Activated T-cell treated with anti-CD3 and anti-CD28 coated beads, Interleukin-2, amount 50 U/mL, for 24 hours (primary cell): ENCODE measurements at regions not wholly inside any gene's neighbourhood (a gene's known extent, or its start where the extent isn't known, plus 50 kb on each side); places are given as distances from the start of the nearest gene placed in this dataset.

Experiments
- DNase-seq: peaks from one replicate; pipeline ENCODE4 v3.0.0-alpha.2; 2020
- H3K27ac Mint-ChIP-seq: 2 replicates; pipeline ENCODE4 v1.8.0; 2020; ENCODE audit warnings: mild to moderate bottlenecking, mixed read lengths
- H3K27me3 Mint-ChIP-seq: 2 replicates; pipeline ENCODE4 v1.8.0; 2020; ENCODE audit warnings: mixed read lengths
- H3K36me3 Mint-ChIP-seq: 2 replicates; pipeline ENCODE4 v1.8.0; 2020; ENCODE audit warnings: low read depth, mixed read lengths
- H3K4me1 Mint-ChIP-seq: 2 replicates; pipeline ENCODE4 v1.8.0; 2020; ENCODE audit warnings: low read depth, mixed read lengths
- H3K4me3 Mint-ChIP-seq: 2 replicates; pipeline ENCODE4 v1.8.0; 2020; ENCODE audit warnings: mild to moderate bottlenecking, moderate library complexity, mixed read lengths
- H3K9me3 Mint-ChIP-seq: 2 replicates; pipeline ENCODE4 v1.8.0; 2020; ENCODE audit warnings: mixed read lengths

- H3K9me3 Mint-ChIP-seq, result no peaks in the 10 kb centered on the region
- no peak overlapping the region for H3K27ac Mint-ChIP-seq
- peaks cover 3% of the 10 kb centered on the region for H3K27me3 Mint-ChIP-seq
- no peak for DNase-seq
- H3K36me3 Mint-ChIP-seq, result no peaks in the 10 kb centered on the region
- no peaks in the 10 kb centered on the region for H3K4me1 Mint-ChIP-seq
- H3K4me3 Mint-ChIP-seq, result no peak overlapping the region
Observed at GRCh38 chr6:21348146-21348503, 245.4 kb upstream of the SOX4 start.

GRCh38 chr6:21348504-21349195 lies 244.9 kb upstream of the SOX4 start:
- Mint-ChIP-seq H3K4me1 (no peaks in the 10 kb centered on the region), H3K9me3 (no peaks in the 10 kb centered on the region), H3K27me3 (peaks cover 3% of the 10 kb centered on the region), H3K4me3 (no peak overlapping the region), H3K36me3 (no peaks in the 10 kb centered on the region), H3K27ac (no peak overlapping the region)
- no peak for DNase-seq

GRCh38 chr6:21349834-21350233 lies 243.7 kb upstream of the SOX4 start:
- no peak overlapping the region for H3K27ac Mint-ChIP-seq
- no peaks in the 10 kb centered on the region for H3K9me3 Mint-ChIP-seq
- H3K4me3 Mint-ChIP-seq, result no peak overlapping the region
- H3K36me3 Mint-ChIP-seq, result no peaks in the 10 kb centered on the region
- DNase-seq, result no peak
- H3K4me1 Mint-ChIP-seq, result no peaks in the 10 kb centered on the region
- H3K27me3 Mint-ChIP-seq, result peaks cover 3% of the 10 kb centered on the region

- no peaks in the 10 kb centered on the region for H3K9me3 Mint-ChIP-seq
- no peak overlapping the region for H3K27ac Mint-ChIP-seq
- no peaks in the 10 kb centered on the region for H3K36me3 Mint-ChIP-seq
- no peaks in the 10 kb centered on the region for H3K27me3 Mint-ChIP-seq
- no peaks in the 10 kb centered on the region for H3K4me1 Mint-ChIP-seq
- no peak for DNase-seq
- H3K4me3 Mint-ChIP-seq, result no peak overlapping the region
Observed at GRCh38 chr6:21350926-21351325, 242.6 kb upstream of the SOX4 start.

GRCh38 chr6:21352131-21352530 lies 241.4 kb upstream of the SOX4 start:
- no peak for DNase-seq
- H3K36me3 Mint-ChIP-seq, result no peaks in the 10 kb centered on the region
- H3K27ac Mint-ChIP-seq, result no peak overlapping the region
- no peak overlapping the region for H3K4me3 Mint-ChIP-seq
- no peaks in the 10 kb centered on the region for H3K4me1 Mint-ChIP-seq
- no peaks in the 10 kb centered on the region for H3K27me3 Mint-ChIP-seq
- no peaks in the 10 kb centered on the region for H3K9me3 Mint-ChIP-seq

- no peaks in the 10 kb centered on the region for H3K9me3 Mint-ChIP-seq
- no peak for DNase-seq
- no peaks in the 10 kb centered on the region for H3K36me3 Mint-ChIP-seq
- H3K27me3 Mint-ChIP-seq, result no peaks in the 10 kb centered on the region
- H3K4me1 Mint-ChIP-seq, result no peaks in the 10 kb centered on the region
- H3K4me3 Mint-ChIP-seq, result no peak overlapping the region
- no peak overlapping the region for H3K27ac Mint-ChIP-seq
Observed at GRCh38 chr6:21354805-21355238, 238.7 kb upstream of the SOX4 start.

DNA sequence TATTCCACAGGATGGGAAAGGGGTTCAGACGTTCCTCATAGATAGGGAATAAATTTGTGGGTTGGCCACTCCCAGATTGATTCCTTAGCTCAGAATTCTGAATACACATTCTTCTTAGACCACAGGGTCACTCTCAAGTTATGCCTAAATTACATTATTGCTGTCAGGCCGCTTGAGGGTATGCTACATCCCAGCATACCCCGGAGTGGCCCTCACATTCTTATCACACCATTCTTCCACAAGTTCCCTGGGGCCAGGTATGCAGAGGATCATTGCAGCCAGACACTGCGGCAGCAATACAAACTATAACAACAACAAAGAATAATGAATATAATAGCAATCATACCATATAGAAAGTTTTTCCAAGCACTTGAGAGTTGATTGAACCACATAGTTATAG lies 237.9 kb upstream of the SOX4 start:
- Mint-ChIP-seq H3K27me3 (no peaks in the 10 kb centered on the region), H3K27ac (no peak overlapping the region), H3K36me3 (no peaks in the 10 kb centered on the region), H3K4me1 (no peaks in the 10 kb centered on the region), H3K9me3 (no peaks in the 10 kb centered on the region), H3K4me3 (no peak overlapping the region)
- DNase-seq, result no peak

DNA sequence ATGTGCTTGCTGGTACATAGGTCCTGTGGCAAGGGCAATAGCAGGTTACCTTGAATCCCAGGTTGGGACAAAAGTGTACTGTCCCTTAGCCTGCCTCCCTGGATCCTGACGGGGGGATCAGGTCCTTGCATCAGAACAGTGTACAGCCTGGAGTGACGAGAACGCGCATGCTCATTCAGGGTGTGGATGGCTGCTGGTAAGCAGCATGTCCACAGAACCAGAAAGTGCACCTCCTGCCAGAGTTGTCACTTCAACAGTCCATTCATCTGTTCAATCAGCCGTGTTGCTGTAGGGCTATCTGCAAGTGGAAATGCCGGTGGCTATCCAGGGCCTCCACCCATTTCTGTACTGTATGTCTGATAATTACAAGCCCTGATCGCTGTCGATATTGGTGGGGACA lies 236.3 kb upstream of the SOX4 start:
- no peaks in the 10 kb centered on the region for H3K27me3 Mint-ChIP-seq
- H3K9me3 Mint-ChIP-seq, result no peaks in the 10 kb centered on the region
- DNase-seq, result no peak
- H3K36me3 Mint-ChIP-seq, result no peaks in the 10 kb centered on the region
- no peak overlapping the region for H3K4me3 Mint-ChIP-seq
- no peak overlapping the region for H3K27ac Mint-ChIP-seq
- H3K4me1 Mint-ChIP-seq, result no peaks in the 10 kb centered on the region

- no peak for DNase-seq
- H3K4me1 Mint-ChIP-seq, result no peaks in the 10 kb centered on the region
- H3K27ac Mint-ChIP-seq, result no peak overlapping the region
- no peaks in the 10 kb centered on the region for H3K36me3 Mint-ChIP-seq
- no peak overlapping the region for H3K4me3 Mint-ChIP-seq
- no peaks in the 10 kb centered on the region for H3K9me3 Mint-ChIP-seq
- no peaks in the 10 kb centered on the region for H3K27me3 Mint-ChIP-seq
Observed at GRCh38 chr6:21359926-21360325, 233.6 kb upstream of the SOX4 start.

DNA sequence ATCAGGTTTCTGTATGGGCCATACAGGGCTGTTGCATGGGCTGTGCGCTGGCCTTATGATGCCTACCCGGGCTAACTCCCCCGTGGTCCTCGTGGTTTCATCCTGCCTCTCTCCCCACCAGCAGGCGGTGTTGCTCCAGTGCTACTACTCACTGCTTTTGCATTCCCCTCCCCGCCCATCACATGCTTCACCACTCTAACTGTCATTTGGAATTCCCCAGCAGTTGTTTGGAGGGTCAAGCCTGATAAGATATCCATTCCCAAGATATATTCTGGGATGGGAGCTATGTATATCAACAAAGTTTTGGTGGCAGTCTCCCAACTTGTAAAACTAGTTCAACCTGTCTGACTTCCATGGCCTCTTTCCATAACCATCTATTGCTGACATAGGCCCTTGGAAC lies 233.2 kb upstream of the SOX4 start:
- no peaks in the 10 kb centered on the region for H3K27me3 Mint-ChIP-seq
- no peak overlapping the region for H3K4me3 Mint-ChIP-seq
- no peak for DNase-seq
- H3K27ac Mint-ChIP-seq, result no peak overlapping the region
- no peaks in the 10 kb centered on the region for H3K36me3 Mint-ChIP-seq
- no peaks in the 10 kb centered on the region for H3K9me3 Mint-ChIP-seq
- H3K4me1 Mint-ChIP-seq, result no peaks in the 10 kb centered on the region

DNA sequence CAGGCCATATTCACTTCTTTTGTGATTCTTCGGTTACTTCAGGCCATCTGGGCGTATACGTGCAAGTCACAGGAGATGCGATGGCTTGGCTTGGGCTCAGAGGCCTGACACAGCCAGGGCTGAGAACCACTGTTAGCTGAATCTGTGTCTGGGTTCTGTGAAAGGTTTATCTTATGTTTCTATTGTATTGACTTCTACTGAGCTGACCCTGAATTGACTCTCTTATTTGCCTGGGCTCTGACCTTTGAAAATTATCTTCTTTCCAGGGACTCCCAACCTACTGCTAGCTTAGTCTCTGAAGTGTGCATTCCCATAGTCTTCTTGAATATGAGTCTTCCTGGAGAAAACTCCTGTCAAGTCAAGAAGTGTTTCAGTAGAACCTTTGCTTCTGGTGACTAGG lies 226.4 kb upstream of the SOX4 start:
- no peak for DNase-seq
- Mint-ChIP-seq H3K36me3 (no peaks in the 10 kb centered on the region), H3K27me3 (peaks cover 5% of the 10 kb centered on the region), H3K4me1 (no peaks in the 10 kb centered on the region), H3K27ac (no peak overlapping the region), H3K4me3 (no peak overlapping the region), H3K9me3 (no peaks in the 10 kb centered on the region)

GRCh38 chr6:21367649-21368154 lies 225.8 kb upstream of the SOX4 start:
- peaks cover 5% of the 10 kb centered on the region for H3K27me3 Mint-ChIP-seq
- no peaks in the 10 kb centered on the region for H3K4me1 Mint-ChIP-seq
- no peak overlapping the region for H3K27ac Mint-ChIP-seq
- no peak for DNase-seq
- H3K4me3 Mint-ChIP-seq, result no peak overlapping the region
- H3K9me3 Mint-ChIP-seq, result no peaks in the 10 kb centered on the region
- no peaks in the 10 kb centered on the region for H3K36me3 Mint-ChIP-seq

GRCh38 chr6:21371061-21371460 lies 222.5 kb upstream of the SOX4 start:
- no peaks in the 10 kb centered on the region for H3K9me3 Mint-ChIP-seq
- peaks cover 5% of the 10 kb centered on the region for H3K27me3 Mint-ChIP-seq
- H3K4me1 Mint-ChIP-seq, result no peaks in the 10 kb centered on the region
- no peaks in the 10 kb centered on the region for H3K36me3 Mint-ChIP-seq
- no peak for DNase-seq
- no peak overlapping the region for H3K4me3 Mint-ChIP-seq
- no peak overlapping the region for H3K27ac Mint-ChIP-seq

GRCh38 chr6:21371676-21372171 lies 221.8 kb upstream of the SOX4 start:
- Mint-ChIP-seq H3K27me3 (peaks cover 5% of the 10 kb centered on the region), H3K9me3 (no peaks in the 10 kb centered on the region), H3K4me1 (no peaks in the 10 kb centered on the region), H3K27ac (no peak overlapping the region), H3K4me3 (no peak overlapping the region), H3K36me3 (no peaks in the 10 kb centered on the region)
- no peak for DNase-seq

GRCh38 chr6:21375151-21376116 lies 218.1 kb upstream of the SOX4 start:
- Mint-ChIP-seq H3K4me1 (no peaks in the 10 kb centered on the region), H3K27ac (no peak overlapping the region), H3K27me3 (no peaks in the 10 kb centered on the region)

More at GRCh38 chr6:21375151-21376116, 218.1 kb upstream of the SOX4 start:
- Mint-ChIP-seq H3K36me3 (no peaks in the 10 kb centered on the region), H3K4me3 (no peak overlapping the region), H3K9me3 (no peaks in the 10 kb centered on the region)
- DNase-seq, result no peak
